DMS114 treated with DMSO at 0.1 percent for 48 hours (cell line): ENCODE measurements at regions not wholly inside any gene's neighbourhood (a gene's known extent, or its start where the extent isn't known, plus 50 kb on each side); places are given as distances from the start of the nearest gene placed in this dataset.
A peak's percentile ranks its signal among the peaks of the same experiment; 100 is the strongest.
"Not testable (repeated sequence)": the region's sequence is repeated elsewhere in the genome, so short reads cannot be mapped to it uniquely, and the experiment has no call there.

ENCODE experiments used
- DNase-seq: peaks from one replicate; lab custom pipeline; 2025; ENCODE audit not compliant: unreplicated experiment; lab: John Stamatoyannopoulos, UW

DNA sequence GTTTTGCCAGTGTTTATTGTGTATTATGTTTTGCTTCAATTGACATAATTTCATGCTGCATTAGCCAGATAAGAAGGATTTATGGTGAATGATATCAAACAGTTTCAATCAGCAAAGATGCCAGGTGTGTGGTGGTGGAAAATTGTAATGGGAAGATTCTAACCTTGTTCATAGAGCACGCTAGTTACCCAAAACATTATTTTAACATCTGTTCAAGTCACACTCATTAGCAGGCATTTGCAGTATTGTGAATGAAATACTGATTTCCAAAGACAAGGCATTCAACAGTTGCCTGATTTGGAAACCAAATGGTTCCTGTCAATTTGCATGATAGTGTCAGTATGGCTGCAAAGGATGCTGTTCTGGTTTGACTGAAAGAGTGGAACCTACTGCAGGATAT is 129.7 kb downstream of the EPC1 start:
- DNase-seq: no peak

- not testable (repeated sequence) for DNase-seq
Observed at GRCh38 chr10:32213838-32214237, 133.1 kb downstream of the EPC1 start.

DNA sequence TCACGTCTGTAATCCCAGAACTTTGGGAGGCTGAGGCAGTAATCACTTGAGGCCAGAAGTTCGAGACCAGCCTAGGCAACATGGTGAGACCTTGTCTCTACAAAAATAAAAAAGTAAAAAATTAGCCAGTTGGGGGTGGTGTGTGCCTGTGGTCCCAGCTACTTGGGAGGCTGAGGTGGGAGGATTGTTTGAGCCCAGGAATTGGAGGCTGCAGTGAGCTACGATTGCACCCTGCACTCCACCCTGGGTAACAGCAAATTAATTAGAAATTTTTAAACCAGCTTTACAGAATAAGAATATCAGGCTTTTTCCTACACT is 136.0 kb downstream of the EPC1 start:
- DNase-seq: no peak

DNA sequence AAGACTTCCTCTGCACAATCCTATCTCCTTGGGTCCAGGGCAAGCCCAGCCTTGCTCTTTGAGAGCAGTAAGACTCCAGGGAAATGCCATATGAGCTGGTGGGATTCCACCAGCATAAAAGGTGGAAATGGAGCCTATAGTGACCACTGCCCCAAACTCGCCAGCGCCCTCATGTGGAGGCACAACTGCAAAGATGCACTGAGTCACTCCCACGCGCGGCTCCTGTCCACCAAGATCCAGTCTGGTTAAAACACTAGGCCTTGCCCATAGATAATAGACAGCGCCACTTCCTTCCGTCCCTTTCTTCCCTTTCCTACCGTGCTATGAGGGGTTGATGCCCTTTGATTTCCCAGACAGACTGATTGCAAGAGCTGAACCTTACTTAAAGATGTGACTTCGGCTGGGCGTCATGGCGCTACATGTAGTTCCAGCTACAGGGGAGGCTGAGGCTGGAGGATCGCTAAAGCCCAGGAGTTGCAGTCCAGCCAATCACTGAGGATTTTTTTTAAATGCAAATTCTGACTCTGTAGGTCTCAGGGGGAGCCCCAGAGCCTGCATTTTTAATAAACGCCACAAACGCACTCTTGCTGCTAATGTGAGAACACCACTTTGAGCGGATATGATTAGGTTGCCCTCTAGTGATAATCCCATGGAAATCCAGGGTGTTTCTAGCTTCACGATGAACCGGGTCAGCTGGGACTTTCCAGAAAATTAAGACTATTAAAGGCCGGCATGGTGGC is 136.5 kb downstream of the EPC1 start:
- no peak for DNase-seq

DNA sequence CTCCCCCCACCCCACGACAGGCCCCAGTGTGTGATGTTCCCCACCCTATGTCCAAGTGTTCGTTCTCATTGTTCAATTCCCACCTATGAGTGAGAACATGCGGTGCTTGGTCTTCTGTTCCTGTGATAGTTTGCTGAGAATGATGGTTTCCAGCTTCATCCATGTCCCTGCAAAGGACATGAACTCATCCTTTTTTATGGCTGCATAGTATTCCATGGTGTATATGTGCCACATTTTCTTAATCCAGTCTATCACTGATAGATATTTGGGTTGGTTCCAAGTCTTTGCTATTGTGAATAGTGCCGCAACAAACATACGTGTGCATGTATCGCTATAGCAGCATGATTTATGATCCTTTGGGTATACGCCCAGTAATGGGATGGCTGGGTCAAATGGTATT is 139.0 kb downstream of the EPC1 start:
- DNase-seq: not testable (repeated sequence)

DNA sequence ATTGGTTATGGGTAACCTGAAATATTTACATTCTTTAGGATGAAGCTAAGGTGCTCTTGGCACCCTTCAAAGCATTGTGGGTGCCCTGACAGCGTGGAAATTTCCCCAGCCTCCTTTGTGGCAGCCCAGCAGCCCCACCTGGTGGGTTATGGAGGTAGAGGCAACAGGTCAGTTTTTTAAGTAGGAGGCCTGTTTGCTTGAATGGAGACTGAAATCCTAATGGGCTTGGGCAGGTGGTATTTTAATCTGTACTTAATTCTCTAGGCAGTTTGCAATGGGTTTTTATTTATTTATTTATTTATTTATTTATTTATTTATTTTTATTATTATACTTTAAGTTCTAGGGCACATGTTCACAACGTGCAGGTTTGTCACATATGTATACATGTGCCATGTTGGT is 139.4 kb downstream of the EPC1 start:
- no peak for DNase-seq

DNA sequence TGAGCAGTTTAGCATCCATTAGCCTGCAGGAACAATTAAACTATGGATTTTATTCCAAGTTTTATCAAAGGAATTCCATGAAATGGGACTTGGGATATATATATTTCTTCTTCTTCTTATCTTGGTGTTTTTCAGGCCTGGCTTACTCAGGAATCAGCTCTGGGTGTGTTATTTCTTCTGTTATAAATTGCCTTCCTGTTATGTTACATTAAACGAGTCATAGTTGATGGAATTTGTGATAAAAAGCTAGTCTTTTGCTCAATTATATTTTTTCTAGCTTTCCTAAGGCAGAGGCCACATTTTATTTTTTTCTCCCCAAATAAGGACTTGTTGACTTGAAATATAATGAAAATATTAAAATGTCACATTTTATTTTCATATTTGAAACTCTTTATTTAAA is 141.3 kb downstream of the EPC1 start:
- DNase-seq: no peak

DNA sequence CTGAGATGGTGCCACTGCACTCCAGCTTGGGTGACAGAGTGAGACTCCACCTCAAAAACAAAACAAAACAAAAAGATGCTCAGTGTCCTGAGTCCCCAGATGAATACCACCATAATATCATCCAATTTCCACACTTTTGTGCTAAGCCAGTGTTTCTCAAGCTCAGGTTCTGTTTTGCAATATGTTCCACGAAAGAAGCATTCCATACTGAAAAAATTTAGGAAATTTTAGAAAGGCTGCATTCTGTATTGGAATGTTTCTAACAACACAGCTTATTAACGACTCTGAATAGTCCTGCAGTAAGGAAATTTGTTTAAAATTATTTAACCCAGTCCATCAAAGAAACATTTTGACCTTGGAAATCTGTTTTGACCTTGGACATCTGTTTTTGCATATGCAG is 142.4 kb downstream of the EPC1 start:
- DNase-seq: no peak

- DNase-seq: no peak
Observed at GRCh38 chr10:32199714-32200394, 143.6 kb upstream of the KIF5B start.

- DNase-seq: no peak
Observed at GRCh38 chr10:32197423-32197822, 141.2 kb upstream of the KIF5B start.

DNA sequence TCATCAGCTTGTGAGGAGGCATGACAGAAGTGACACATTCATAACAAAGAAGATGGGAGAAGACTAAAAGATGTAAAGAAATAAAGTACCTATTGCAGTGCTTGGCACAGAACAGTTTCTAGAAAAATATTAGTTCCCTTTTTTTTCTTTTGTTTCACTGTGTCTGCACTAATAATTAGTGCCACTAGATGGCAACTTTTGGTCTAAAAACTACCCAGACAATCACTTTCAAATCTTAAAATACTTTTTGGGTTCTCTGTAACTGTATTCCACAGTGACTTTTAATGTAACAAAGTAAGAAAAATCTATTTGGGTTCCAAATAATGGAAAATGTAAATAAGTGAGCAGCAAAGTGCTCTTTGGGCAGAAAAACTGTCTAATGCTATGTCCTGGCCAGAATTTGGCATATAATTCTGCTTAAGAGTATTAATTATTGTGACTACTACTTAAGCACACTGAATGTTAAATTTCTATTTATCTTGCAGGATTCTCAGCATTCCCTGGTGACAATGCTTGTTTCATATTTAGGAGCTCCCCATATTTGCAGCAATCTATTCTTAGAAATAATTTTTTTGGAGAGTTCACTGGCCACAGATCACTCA is 134.8 kb upstream of the KIF5B start:
- peak; percentile 54 for DNase-seq

- DNase-seq: peak; percentile 20
Observed at GRCh38 chr10:32189400-32190084, 133.3 kb upstream of the KIF5B start.

DNA sequence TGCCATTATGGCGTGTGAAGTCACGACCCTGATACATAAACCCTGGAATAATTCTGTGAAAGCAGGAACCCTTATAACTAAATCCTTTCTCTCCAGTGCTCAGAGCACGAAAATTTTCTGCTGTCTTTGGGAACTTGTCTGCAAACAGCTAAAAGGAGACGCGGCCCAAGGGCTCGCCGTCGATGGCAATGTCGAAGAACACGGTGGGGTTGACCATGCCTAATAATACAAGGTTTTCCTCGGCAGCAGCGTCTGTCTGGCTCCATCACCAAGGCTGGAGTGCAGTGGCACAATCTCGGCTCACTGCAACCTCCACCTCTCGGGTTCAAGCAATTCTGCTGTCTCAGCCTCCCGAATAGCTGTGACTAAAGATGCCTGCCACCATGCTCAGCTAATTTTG is 132.4 kb upstream of the KIF5B start:
- not testable (repeated sequence) for DNase-seq

DNA sequence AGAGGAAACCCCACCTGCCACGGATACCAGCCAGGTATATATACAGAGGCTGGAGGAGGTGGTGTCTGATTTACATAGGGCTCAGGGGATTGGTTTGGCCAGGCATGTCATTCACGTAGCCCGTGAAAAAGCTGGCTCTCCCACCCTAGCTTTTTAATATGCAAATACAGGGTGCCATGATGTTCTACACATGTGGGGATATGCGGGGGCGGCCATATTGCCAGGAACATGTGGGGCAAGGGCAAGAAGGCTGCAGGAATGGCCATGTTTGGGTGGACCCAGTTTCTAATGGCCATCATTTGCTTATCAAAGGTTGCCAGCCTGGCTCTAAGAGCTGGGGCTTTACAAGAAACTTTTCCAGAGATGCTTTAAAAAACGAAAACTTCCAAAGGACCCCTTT is 131.5 kb upstream of the KIF5B start:
- no peak for DNase-seq

GRCh38 chr10:32183652-32184051 is 127.4 kb upstream of the KIF5B start:
- not testable (repeated sequence) for DNase-seq

DNA sequence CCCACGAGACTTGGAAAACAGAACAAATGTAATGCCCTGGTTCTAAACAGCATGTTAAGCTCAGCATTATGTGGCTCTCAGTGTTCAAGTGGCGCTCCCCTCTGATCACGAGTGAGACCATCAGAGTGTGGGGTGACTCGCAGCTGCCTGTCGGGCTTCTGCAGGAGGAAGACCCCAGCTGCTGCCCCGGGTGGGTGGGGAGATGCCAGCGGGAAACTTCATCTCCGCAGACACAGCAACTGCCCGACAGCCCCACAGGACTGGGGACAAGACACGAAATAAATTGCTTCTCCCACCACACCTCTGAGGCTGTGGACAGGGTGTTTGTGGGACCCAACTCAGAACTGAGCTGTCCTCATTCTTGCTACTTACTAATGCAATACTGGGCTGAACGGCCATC is 126.3 kb upstream of the KIF5B start:
- DNase-seq: no peak

GRCh38 chr10:32180390-32181280 is 124.4 kb upstream of the KIF5B start:
- DNase-seq: no peak

DNA sequence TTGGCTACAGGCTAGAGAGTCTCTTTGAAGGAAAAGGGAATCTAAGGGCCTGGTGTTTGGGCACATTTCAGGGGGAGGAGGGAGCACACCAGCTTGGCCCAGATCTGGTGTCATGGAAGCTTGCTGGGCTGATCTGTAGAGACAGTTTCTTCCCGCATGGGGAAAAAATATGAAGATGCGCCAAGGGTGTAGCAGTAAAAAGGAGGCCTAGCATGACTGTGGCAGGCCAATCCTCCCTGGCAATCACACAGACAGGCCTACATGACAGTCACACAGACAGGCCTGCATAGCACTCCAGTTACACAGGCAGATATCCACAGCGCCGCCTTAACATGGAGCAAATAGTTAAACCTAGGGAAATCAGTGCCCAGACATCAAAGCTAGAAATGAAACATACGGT is 123.6 kb upstream of the KIF5B start:
- no peak for DNase-seq

- not testable (repeated sequence) for DNase-seq
Observed at GRCh38 chr10:32177594-32177993, 121.4 kb upstream of the KIF5B start.

GRCh38 chr10:32175629-32176028 is 119.4 kb upstream of the KIF5B start:
- no peak for DNase-seq

- DNase-seq: no peak
Observed at GRCh38 chr10:32174349-32174893, 118.2 kb upstream of the KIF5B start.
